ENCODE measurements at regions not wholly inside any gene's neighbourhood (a gene's known extent, or its start where the extent isn't known, plus 50 kb on each side); places are given as distances from the start of the nearest gene placed in this dataset.

- Mint-ChIP-seq H3K36me3 (ENCODE audit: unreplicated experiment) (no peaks in the 10 kb centered on the region), H3K4me3 (ENCODE audit: unreplicated experiment) (no peak overlapping the region), H3K27ac (ENCODE audit: unreplicated experiment) (no peak overlapping the region), H3K9me3 (ENCODE audit: unreplicated experiment) (no peaks in the 10 kb centered on the region), H3K27me3 (ENCODE audit: unreplicated experiment) (no peaks in the 10 kb centered on the region), H3K4me1 (ENCODE audit: low read depth, unreplicated experiment) (peaks cover 16% of the 10 kb centered on the region)
- no peak for TF ChIP-seq CTCF (IDR thresholded peaks at IDR 0.05; ENCODE audit: partially characterized antibody, unreplicated experiment)
- DNase-seq = no peak
These were observed 52.0 kb upstream of the KCNA3 start for GRCh38 chr1:110726755-110727154.
